Femur (tissue), 1 donor: ENCODE measurements at regions not wholly inside any gene's neighbourhood (a gene's known extent, or its start where the extent isn't known, plus 50 kb on each side); places are given as distances from the start of the nearest gene placed in this dataset.

Source experiments
- DNase-seq: peaks from one replicate; pipeline ENCODE4 v3.0.0-alpha.2; 2017

DNA sequence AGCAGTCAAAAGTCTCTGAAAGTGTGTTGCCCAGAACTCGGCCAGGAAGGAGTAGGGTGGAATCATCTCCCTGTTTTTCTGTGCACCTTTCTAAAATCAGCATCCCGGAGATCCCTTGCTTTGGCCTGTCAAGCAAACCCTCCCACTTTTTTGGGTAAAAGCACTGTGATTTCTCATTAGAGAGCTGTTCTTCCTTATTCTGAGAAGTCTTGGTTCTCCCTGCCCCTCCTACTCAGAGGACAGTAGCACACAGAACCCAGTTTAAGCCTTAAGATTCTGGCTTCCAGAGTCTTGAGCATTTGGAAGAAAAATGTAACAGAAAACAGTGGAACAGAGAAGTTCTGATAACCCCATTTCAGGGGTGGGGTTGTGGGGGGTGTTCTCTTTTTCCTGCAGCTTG lies 52.6 kb upstream of the KATNAL1 start:
- DNase-seq = no peak

DNA sequence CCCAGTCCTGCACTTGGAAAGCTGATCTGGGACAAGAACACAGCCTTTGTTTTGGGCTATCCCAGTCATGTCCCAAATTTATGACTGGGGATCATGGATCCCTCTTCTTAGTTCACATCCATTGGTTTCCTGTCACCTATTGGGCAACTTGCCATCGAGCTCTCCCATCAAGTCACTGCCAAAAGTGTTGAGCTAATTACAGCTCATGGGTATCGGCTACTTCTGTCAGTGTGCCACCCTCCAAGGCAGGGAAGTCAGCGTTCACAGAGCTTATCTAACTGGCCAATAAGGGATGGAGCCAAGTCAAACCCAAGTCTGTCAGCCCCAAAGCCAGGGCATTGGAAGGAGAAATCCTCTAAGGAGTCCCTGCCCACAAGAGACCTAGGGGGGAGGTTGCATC lies 53.2 kb upstream of the KATNAL1 start:
- no peak for DNase-seq

DNA sequence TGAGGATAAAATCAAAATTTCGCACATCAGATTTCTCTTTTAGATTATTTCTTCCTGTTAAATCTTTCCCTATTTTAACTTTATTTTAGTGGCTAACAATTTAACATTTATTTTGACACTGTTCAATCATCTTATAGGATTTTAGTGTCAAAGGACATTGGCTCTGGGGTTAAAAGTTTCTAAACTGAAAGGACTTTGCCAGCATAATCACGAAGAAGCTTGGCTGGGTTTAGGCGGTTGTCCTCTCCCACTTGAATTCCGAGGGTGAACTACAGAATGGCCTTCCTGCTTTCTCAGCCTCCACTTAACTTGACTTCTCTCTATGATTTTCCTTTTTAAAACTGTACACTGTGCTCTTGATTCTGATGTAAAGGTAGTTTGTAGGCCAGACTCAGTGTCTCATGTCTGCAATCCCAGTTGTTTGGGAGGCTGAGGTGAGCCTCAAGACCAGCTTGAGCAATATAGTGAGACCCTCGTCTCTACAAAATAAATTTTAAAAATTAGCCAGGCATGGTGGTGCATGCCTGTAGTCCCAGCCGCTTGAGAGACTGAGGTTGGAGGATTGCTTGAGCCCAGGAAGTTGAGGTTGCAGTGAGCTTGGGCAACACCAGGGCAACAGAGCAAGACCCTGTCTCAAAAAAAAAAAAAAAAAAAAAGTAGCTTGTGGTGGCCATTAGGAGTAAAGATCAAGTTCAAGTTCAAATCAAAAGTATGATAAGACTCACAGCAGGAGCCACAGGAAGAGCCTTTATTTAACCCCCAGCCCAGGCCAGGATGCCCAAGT lies 54.8 kb upstream of the KATNAL1 start:
- DNase-seq = no peak

DNA sequence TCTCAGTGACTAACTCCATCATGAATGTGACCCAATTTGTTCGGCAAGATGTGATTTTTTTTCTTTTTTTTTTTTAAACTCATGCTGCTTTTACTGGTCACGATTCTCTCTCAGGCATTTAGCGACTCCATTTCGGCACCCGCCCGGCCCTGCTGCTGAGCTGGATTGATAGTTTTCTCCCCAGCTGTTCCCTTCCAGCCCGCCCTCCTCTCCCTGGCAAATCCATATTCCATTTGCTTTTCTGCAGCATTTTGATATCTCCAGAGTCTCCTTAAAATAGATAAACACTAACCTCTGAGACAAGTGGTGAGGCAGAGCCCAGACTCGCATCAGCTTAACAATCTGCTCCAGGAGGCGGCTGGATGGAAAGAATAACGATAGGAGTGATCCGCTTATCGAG lies 55.5 kb upstream of the KATNAL1 start:
- DNase-seq = peak; percentile 47

DNA sequence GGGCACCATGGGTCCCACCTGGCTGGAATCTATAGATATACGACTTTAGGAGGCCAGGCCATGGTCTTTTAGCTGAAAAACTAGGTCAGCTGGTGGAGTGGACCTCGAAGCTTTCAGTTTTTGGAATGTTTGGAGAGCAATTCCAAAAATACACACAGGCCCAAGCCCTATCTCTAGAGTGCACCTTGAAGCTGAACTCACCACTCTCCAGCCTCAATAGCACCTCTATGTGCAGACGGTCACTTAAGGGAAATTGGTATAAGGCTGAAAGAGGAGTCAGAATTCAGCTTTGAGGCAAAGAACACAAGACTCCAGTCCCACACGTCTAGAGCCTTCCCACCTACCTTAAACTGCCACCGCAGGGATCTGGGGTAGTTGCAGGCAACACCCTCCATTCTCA lies 56.4 kb upstream of the KATNAL1 start:
- DNase-seq = no peak

DNA sequence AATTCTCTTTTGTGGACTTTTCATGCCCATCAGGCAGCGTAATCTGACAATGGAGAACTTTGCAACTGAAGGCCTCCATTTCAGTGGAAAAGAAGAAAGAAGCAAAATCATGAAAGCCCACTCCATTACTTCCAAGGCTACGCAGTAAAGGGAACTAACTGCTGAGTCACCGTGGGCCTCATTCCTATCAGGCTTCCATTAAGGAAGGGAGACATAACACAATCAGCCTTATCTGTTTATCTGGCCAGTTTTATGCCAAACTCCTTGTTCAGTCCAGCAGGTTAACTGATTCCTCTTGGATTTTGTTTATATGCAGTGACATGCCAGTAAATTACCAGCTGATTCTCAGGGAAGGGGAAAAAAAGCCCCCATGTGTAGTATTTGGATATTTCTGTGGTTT lies 56.8 kb upstream of the KATNAL1 start:
- no peak for DNase-seq

DNA sequence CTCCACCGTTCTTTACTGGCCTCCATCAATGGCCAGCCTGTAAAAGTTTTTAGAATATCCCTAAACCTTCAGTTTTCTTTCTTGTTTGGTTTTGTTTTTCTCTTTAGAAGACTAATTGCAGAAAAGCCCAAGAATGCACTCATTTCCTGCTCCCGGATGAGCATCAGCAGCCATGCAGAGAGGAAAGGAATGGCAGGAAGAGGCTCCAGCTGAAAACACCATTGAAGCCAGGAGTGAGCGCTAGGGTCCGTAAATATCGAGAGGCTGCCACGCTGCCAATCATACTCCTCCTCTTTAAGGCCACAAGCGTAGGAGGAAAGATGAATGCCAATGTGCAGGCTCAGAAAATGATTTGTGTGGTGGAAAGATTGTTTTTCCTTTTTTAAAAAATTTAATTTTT lies 57.4 kb upstream of the UBE2L5 start:
- DNase-seq = no peak

DNA sequence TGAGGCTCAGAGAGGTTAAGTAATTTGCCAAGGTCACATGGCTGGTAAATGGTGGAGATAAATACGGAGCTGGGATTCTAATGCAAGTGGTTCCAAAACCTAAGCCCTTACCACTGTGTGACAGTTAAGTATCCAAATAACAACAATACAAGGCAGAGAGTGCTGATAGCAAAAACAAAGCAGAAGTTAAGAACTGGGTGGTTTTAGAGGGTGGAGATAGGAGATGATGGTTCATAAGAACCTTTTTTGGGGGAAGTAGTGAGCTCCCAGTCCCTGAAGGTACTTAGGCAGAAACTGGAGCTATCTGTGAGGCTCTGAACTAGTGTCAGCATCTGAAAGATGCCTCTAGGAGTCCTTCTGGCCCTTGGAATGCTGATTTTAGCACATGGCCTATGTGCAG lies 56.2 kb upstream of the UBE2L5 start:
- no peak for DNase-seq

DNA sequence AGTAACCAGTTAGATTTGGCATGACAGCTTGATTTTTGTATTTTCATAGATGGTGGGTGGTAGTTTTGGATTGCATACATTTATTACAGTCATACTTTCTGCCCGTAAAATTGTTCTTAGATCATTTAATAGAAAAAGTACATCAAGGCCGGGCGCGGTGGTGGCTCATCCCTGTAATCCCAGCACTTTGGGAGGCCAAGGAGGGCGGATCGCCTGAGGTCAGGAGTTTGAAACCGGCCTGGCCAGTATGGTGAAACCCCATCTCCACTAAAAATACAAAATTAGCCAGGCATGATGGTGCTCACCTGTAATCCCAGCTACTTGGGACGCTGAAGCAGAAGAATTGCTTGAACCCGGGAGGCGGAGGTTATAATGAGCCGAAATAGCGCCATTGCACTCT lies 55.0 kb upstream of the UBE2L5 start:
- DNase-seq = no peak

DNA sequence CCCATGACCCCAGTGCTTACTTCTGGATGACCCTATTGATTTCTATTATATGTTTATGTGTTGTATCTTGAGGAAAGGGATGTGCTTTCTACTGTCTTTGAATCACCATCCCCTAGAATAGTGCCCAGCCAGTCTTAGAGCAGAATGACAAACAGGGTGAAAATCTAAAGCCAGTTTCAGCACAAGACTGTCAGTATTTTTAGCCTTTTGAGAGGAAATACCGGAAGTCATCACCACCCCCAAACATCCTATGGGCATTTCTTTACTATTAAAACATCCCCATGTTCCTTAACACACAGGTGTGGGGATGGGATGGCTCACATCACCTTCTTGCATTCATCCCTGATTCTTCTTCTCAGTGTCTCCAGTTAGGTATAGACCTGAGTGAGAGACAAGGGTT lies 52.1 kb upstream of the UBE2L5 start:
- no peak for DNase-seq

DNA sequence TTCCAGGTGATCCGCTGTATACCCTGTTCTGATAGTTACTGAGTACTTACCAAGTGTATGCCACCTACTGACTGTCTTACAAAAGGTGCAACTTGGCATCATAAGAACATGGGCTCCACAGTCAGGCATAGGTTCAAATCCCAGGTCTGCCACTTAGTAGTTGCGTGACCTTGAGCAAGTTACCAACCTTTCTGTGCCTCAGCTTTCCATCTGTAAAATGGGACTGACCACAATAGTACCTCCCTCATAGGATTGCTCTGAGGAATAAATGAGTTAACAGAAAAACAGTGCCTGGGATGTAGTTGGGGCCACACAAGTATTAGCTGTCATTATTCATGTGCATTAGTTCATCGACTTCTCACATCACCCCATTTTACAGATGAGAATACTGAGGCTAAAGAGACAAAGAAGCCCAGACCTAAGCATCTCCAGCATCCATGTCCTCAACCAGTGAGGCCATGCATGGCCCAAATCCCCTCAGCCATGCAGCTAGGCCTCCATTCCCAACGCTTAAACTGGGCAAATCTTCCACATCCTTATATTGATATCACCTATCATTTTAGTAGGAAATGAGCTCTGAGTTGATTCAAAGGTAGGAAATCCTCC lies 51.3 kb upstream of the UBE2L5 start:
- DNase-seq = no peak

DNA sequence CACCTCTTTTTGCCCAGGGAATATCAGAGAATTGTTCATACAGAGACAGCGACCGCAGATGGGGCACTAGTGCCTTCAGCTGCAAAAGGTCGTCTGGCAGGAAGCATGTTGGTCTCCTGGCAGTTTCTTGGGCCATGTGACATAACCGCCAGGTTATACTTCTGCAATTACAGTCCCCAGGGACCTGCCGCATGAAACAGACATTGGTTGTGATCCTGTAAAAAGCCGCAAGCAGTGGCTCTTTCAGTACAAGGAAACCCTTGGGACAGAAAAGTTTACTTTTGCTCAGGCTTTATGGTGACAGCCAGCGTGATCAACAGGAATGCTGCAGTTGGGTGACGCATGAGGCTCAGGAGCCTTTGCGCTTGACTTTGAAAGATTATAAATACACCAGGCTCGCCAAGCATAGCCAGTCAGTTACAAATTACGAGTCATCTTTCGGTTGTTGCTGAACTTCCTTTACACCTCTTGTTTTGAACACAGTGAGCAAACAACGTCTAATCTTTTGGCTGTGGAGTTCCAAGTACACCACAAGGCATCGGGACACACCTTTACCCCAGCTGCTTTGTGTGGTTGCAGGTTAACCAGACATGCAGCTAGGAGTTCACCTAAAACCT lies 50.5 kb upstream of the UBE2L5 start:
- peak; percentile 72 for DNase-seq
